HG02981 (cell line): ENCODE measurements at regions not wholly inside any gene's neighbourhood (a gene's known extent, or its start where the extent isn't known, plus 50 kb on each side); places are given as distances from the start of the nearest gene placed in this dataset.

ENCODE experiments used
- ATAC-seq: cut with Tn5 transposase; IDR thresholded peaks from one replicate; pipeline ENCODE4 v1.9.1; 2021; ENCODE audit warnings: mild to moderate bottlenecking, moderate library complexity; ENCODE audit not compliant: unreplicated experiment

DNA sequence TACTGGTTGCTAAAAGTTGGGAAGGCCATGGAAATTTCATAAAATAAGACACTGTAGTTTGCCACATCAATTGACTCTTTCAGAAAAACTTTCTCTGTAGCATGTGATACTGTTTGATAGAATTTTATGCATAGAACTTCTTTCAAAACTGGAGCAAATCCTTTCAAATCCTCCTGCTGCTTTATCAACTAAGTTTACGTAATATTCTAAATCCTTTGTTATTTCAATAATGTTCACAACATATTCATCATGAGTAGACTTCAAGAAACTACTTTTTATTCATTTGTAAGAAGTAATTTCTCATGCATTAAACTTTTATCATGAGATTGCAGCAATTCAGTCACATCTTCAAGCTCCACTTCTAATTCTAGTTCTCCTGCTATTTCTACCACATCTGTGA, 199.3 kb downstream of the PCDH18 start:
- no peak for ATAC-seq

- ATAC-seq: no peak
These were observed 220.0 kb downstream of the PCDH18 start for GRCh38 chr4:137312257-137312656.

GRCh38 chr4:137310593-137311490, 221.5 kb downstream of the PCDH18 start:
- no peak for ATAC-seq

- no peak for ATAC-seq
These were observed 222.1 kb downstream of the PCDH18 start for GRCh38 chr4:137310166-137310565.

- no peak for ATAC-seq
These were observed 222.9 kb downstream of the PCDH18 start for GRCh38 chr4:137309424-137309823.

DNA sequence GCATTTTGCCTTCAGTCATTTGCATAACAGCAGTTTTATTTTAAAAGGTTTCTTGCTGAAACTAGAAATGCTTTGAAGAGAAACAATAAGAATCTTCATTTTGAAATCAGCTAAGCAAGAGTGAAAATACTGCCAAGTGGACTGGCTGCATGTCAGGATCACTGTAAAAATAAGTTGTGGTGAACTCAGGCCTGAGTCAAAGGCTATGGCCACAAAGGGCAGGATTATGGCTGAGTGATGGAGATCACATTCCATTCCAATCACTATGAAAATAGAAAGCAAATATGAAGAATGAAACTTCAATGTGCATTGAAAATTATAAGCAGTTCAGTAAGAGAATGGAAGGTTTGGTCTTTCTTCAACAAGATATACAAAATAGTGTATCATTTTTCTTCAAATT, 224.5 kb downstream of the PCDH18 start:
- ATAC-seq: no peak

GRCh38 chr4:137300776-137301175, 231.5 kb downstream of the PCDH18 start:
- ATAC-seq: no peak

DNA sequence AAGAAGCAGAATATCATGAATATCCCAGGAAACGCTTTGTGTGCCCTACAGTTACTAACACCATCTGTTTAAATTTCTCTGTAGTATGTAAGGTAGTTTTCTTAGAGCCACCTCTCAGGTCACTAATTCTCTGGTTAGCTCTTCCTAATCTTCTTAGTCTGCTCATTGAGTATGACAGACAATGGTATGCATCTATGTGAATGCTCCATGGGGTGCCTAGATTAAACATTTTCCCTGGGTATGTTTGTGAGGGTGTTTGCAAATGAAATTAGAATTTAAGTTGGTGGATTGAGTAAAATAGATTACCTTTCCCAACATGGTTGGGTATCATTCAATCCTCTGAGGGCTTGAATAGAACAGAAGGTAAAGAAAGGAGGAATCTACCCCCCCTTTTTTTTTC, 233.0 kb downstream of the PCDH18 start:
- no peak for ATAC-seq

DNA sequence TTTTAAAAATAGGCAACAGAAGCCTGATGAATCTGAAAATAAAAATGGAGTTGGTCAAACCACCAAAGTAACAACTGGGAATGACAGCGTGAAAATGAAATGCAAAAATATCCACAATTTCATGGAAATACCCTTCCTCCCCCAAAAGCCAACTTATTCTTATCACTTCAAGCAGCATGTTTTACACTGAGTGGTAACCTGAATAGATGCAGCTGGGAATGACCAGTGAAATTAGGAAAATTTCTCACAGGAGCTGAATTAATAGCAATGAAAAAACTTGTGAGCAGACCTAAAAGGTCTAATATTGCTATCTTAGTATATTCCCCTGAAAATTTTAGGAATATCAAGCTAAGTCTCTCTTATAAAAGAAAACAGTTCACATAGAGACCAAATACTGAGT, 239.0 kb downstream of the PCDH18 start:
- no peak for ATAC-seq

GRCh38 chr4:137283737-137284136, 248.6 kb downstream of the PCDH18 start:
- ATAC-seq: no peak

- ATAC-seq: no peak
These were observed 253.9 kb downstream of the PCDH18 start for GRCh38 chr4:137278431-137278830.

GRCh38 chr4:137274404-137274803, 257.9 kb downstream of the PCDH18 start:
- no peak for ATAC-seq

DNA sequence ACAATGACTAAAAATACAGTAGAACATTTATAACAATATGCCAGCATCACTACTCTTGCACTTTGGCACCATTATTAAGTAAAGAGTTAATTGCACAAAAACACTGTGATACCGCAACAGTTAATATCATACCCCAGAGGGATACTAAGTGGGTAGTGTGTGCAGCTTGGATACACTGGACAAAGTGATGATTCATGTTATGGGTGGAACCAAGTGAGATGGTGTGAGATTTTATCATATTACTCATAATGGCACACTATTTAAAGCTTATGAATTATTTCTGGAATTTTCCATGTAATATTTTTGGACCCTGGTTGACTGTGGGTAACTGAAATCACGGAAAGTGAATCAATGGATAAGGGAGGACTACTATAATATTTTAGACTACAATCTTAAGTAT, 265.3 kb downstream of the PCDH18 start:
- no peak for ATAC-seq

GRCh38 chr4:137266511-137266910, 265.8 kb downstream of the PCDH18 start:
- no peak for ATAC-seq

DNA sequence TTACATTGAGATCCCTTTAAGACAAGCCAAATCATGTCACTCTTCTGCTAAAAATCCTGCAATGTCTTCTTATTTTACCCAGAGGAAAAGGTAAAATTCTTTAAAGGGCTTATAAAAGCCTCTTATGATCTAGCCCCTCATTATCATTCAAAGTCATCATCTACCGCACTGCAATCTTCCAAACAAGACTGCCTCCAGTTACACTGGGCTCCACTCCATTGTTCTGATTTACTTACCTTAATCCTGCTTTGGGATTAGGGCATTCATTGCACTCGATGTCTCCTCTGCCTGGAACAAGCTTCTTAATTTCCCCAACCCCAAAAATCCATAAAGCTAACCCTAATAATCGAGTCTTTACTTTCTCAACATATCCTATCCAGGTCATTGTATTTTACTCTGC, 269.1 kb downstream of the PCDH18 start:
- no peak for ATAC-seq

- ATAC-seq: no peak
These were observed 278.3 kb downstream of the PCDH18 start for GRCh38 chr4:137253949-137254348.

- ATAC-seq: no peak
These were observed 283.2 kb downstream of the PCDH18 start for GRCh38 chr4:137249112-137249511.

GRCh38 chr4:137238456-137239162, 293.7 kb downstream of the PCDH18 start:
- ATAC-seq: no peak

- no peak for ATAC-seq
These were observed 305.4 kb downstream of the PCDH18 start for GRCh38 chr4:137226900-137227299.

GRCh38 chr4:137226221-137226620, 306.1 kb downstream of the PCDH18 start:
- no peak for ATAC-seq

DNA sequence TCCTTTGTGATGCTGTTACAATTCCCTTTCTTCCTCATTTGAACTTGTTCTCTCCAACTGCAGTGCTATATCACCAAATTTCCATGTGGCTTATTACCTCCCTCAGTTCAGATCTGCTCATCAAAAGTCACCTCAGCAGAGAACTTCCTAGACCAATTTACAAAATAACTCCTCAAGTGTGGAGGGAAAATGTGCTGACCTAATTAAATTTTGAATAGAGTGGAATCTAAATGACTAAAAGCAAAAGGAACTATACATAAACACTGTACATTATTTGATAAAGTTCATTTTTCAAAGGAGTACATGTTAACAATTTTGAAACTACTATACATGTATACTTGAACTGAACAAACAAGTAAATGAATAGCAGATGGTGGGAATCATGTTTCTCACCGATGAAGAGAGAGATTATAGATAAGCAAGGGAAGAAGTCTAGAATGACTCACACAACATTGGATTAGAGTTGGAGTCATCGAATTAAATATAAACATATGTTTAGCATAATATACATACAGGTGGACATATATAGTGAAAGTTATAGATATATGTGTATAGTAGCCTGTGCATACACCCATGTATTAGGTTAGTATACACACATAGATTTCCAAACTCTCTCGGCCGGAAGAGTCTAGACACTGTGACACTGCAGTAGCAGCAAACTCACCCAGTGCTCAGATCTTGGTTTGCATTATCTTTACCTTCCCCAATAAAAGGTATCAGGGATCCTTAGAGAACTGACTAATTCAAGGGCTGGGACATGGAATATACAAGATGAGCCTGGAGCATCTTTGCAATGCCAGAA, 318.7 kb downstream of the PCDH18 start:
- ATAC-seq: no peak
